Mucosa of stomach (tissue), 1 donor: ENCODE measurements at regions not wholly inside any gene's neighbourhood (a gene's known extent, or its start where the extent isn't known, plus 50 kb on each side); places are given as distances from the start of the nearest gene placed in this dataset.
"Not testable (repeated sequence)": the region's sequence is repeated elsewhere in the genome, so short reads cannot be mapped to it uniquely, and the experiment has no call there.

Source experiments
- H3K27me3 ChIP-seq: one replicate; pipeline ENCODE4 v1.7.0; 2013; ENCODE audit warnings: mild to moderate bottlenecking, low read length; ENCODE audit not compliant: control insufficient read depth, insufficient read depth
- H3K36me3 ChIP-seq: one replicate; pipeline ENCODE4 v1.7.0; 2013; ENCODE audit warnings: low read length; ENCODE audit not compliant: control insufficient read depth, insufficient read depth
- H3K4me1 ChIP-seq: one replicate; pipeline ENCODE4 v1.7.0; 2013; ENCODE audit warnings: mild to moderate bottlenecking, low read length; ENCODE audit not compliant: control insufficient read depth, insufficient read depth
- H3K4me3 ChIP-seq: one replicate; pipeline ENCODE4 v1.7.0; 2013; ENCODE audit warnings: low read length
- H3K9ac ChIP-seq: one replicate; pipeline ENCODE4 v1.7.0; 2013; ENCODE audit warnings: mild to moderate bottlenecking, low read length, moderate library complexity
- H3K9me3 ChIP-seq: one replicate; pipeline ENCODE4 v1.7.0; 2013; ENCODE audit warnings: mild to moderate bottlenecking, low read length, moderate library complexity; ENCODE audit not compliant: control insufficient read depth
- donor health status: Pancreatic carcinoma.

GRCh38 chr2:12923907-12924610 lies 207.3 kb downstream of the TRIB2 start:
- no peaks in the 10 kb centered on the region for H3K4me1 ChIP-seq
- H3K9me3 ChIP-seq, result no peaks in the 10 kb centered on the region
- H3K9ac ChIP-seq, result no peak overlapping the region
- no peak overlapping the region for H3K4me3 ChIP-seq
- no peaks in the 10 kb centered on the region for H3K27me3 ChIP-seq
- H3K36me3 ChIP-seq, result no peaks in the 10 kb centered on the region

DNA sequence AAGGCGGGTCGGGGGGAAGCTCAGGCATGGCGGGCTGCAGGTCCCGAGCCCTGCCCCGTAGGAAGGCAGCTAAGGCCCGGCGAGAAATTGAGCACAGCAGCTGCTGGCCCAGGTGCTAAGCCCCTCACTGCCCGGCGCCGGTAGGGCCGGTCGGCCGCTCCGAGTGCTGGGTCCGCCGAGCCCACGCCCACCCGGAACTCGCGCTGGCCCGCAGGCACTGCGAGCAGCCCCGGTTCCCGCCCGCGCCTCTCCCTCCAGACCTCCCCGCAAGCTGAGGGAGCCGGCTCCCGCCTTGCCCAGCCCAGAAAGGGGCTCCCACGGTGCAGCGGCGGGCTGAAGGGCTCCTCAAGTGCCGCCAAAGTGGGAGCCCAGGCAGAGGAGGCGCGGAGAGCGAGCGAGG lies 209.9 kb downstream of the TRIB2 start:
- H3K4me3 ChIP-seq, H3K36me3 ChIP-seq, H3K9ac ChIP-seq, H3K27me3 ChIP-seq, H3K9me3 ChIP-seq, H3K4me1 ChIP-seq: not testable (repeated sequence)

GRCh38 chr2:12928197-12928774 lies 211.6 kb downstream of the TRIB2 start:
- Histone ChIP-seq H3K27me3 (no peaks in the 10 kb centered on the region), H3K36me3 (no peaks in the 10 kb centered on the region), H3K4me1 (no peaks in the 10 kb centered on the region), H3K9me3 (no peaks in the 10 kb centered on the region), H3K9ac (no peak overlapping the region), H3K4me3 (no peak overlapping the region)

DNA sequence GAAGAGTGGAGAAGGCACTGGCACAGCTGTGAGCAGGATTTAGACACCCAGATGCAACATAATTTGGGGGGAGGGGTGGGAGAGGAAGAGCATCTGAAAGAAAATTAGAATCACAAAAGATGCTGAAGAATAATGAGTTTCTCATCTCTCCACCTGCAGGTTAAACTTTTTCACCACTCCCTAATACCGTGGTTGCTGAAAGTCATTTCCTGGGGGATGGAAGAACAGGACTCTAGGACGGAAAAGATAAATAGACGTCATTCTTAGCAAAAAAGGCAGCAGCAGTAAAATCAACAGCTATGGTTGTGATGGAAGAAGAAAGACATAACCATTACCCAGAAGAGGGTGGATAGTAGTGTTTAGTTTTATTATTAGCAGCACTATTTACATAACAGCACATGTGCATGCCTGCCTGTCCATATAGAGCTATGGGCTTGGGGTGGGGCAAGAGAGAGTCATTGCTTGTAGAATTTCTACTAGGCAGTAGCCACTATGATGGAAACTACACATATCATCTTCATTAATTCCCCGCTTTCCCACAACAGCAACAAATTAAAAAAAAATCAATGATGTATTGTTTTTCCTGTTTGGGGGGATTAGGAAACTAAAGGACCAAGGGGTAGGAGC lies 212.2 kb downstream of the TRIB2 start:
- Histone ChIP-seq H3K36me3 (no peaks in the 10 kb centered on the region), H3K4me3 (no peak overlapping the region), H3K27me3 (no peaks in the 10 kb centered on the region), H3K4me1 (no peaks in the 10 kb centered on the region), H3K9me3 (no peaks in the 10 kb centered on the region), H3K9ac (no peak overlapping the region)

GRCh38 chr2:12929758-12930157 lies 213.0 kb downstream of the TRIB2 start:
- Histone ChIP-seq H3K9ac (no peak overlapping the region), H3K9me3 (no peaks in the 10 kb centered on the region), H3K4me3 (no peak overlapping the region), H3K36me3 (no peaks in the 10 kb centered on the region), H3K27me3 (no peaks in the 10 kb centered on the region), H3K4me1 (no peaks in the 10 kb centered on the region)

DNA sequence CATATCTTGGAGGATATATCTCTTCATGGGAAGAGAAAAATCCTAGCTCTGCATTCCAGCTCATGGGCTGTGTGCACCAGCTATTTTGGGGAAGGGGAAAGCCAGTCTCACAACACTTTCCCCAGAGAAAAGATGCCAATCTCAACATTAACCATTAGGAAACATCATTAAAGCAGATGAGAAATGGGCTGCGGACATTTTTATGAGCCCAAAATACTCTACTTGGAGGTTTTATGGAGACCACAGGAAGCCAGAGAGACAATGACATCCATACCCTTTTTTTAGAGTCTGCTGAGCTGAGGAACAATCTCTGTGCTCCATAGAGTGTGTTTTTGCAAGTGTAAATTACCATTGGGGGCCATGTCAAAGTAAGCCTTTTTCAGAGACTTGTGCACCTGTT lies 213.7 kb downstream of the TRIB2 start:
- H3K4me3 ChIP-seq, result no peak overlapping the region
- H3K9me3 ChIP-seq, result no peaks in the 10 kb centered on the region
- no peaks in the 10 kb centered on the region for H3K36me3 ChIP-seq
- H3K9ac ChIP-seq, result no peak overlapping the region
- H3K4me1 ChIP-seq, result no peaks in the 10 kb centered on the region
- no peaks in the 10 kb centered on the region for H3K27me3 ChIP-seq

- H3K27me3 ChIP-seq, result no peaks in the 10 kb centered on the region
- H3K4me3 ChIP-seq, result no peak overlapping the region
- no peaks in the 10 kb centered on the region for H3K9me3 ChIP-seq
- no peaks in the 10 kb centered on the region for H3K4me1 ChIP-seq
- H3K36me3 ChIP-seq, result no peaks in the 10 kb centered on the region
- H3K9ac ChIP-seq, result no peak overlapping the region
Observed at GRCh38 chr2:12931186-12931844, 214.6 kb downstream of the TRIB2 start.

GRCh38 chr2:12932192-12932591 lies 215.5 kb downstream of the TRIB2 start:
- no peak overlapping the region for H3K4me3 ChIP-seq
- H3K27me3 ChIP-seq, result no peaks in the 10 kb centered on the region
- no peaks in the 10 kb centered on the region for H3K9me3 ChIP-seq
- H3K9ac ChIP-seq, result no peak overlapping the region
- no peaks in the 10 kb centered on the region for H3K36me3 ChIP-seq
- H3K4me1 ChIP-seq, result no peaks in the 10 kb centered on the region

- Histone ChIP-seq H3K4me3 (no peak overlapping the region), H3K36me3 (no peaks in the 10 kb centered on the region), H3K27me3 (no peaks in the 10 kb centered on the region), H3K9me3 (no peaks in the 10 kb centered on the region), H3K9ac (no peak overlapping the region), H3K4me1 (no peaks in the 10 kb centered on the region)
Observed at GRCh38 chr2:12934146-12934756, 217.5 kb downstream of the TRIB2 start.

DNA sequence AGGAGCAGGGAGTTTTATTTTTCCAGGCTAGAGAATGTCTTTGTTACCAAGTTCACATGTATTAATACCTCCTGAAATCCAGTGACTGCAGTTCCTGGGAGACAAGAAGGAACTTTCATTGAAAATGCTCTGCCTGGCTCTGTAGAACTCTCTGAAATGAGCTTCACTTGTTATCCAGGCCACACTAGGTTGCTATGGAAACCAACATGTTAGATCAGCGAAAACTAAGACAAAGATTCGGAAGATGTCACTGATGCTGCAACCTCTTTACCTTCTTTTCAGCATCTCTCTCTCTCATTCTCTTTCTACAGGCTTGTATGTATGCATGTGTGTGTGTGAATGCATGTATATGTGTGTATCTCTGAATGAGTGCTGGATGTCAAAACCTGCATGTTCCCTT lies 218.5 kb downstream of the TRIB2 start:
- H3K9me3 ChIP-seq, result no peaks in the 10 kb centered on the region
- H3K4me3 ChIP-seq, result no peak overlapping the region
- no peaks in the 10 kb centered on the region for H3K36me3 ChIP-seq
- no peak overlapping the region for H3K9ac ChIP-seq
- no peaks in the 10 kb centered on the region for H3K4me1 ChIP-seq
- no peaks in the 10 kb centered on the region for H3K27me3 ChIP-seq

GRCh38 chr2:12935796-12936195 lies 219.1 kb downstream of the TRIB2 start:
- H3K4me1 ChIP-seq, result no peaks in the 10 kb centered on the region
- H3K27me3 ChIP-seq, result no peaks in the 10 kb centered on the region
- H3K9ac ChIP-seq, result no peak overlapping the region
- no peak overlapping the region for H3K4me3 ChIP-seq
- no peaks in the 10 kb centered on the region for H3K36me3 ChIP-seq
- H3K9me3 ChIP-seq, result no peaks in the 10 kb centered on the region

- Histone ChIP-seq H3K27me3 (no peaks in the 10 kb centered on the region), H3K4me3 (no peak overlapping the region), H3K9ac (no peak overlapping the region), H3K36me3 (no peaks in the 10 kb centered on the region), H3K9me3 (no peaks in the 10 kb centered on the region), H3K4me1 (no peaks in the 10 kb centered on the region)
Observed at GRCh38 chr2:12941203-12941602, 224.5 kb downstream of the TRIB2 start.
